ENCODE measurements at regions not wholly inside any gene's neighbourhood (a gene's known extent, or its start where the extent isn't known, plus 50 kb on each side); places are given as distances from the start of the nearest gene placed in this dataset.

GRCh38 chr5:133682451-133682850 is 70.1 kb upstream of the FSTL4 start:
- TF ChIP-seq RARB (CRISPR knock-in tag; IDR thresholded peaks at IDR 0.05): no peak
- TF ChIP-seq, protein P1, sequence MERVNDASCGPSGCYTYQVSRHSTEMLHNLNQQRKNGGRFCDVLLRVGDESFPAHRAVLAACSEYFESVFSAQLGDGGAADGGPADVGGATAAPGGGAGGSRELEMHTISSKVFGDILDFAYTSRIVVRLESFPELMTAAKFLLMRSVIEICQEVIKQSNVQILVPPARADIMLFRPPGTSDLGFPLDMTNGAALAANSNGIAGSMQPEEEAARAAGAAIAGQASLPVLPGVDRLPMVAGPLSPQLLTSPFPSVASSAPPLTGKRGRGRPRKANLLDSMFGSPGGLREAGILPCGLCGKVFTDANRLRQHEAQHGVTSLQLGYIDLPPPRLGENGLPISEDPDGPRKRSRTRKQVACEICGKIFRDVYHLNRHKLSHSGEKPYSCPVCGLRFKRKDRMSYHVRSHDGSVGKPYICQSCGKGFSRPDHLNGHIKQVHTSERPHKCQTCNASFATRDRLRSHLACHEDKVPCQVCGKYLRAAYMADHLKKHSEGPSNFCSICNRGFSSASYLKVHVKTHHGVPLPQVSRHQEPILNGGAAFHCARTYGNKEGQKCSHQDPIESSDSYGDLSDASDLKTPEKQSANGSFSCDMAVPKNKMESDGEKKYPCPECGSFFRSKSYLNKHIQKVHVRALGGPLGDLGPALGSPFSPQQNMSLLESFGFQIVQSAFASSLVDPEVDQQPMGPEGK (CRISPR knock-in tag; IDR thresholded peaks at IDR 0.05; ENCODE audit: borderline replicate concordance): no peak
- TF ChIP-seq OSR1 (CRISPR knock-in tag; IDR thresholded peaks at IDR 0.05): no peak
- no peak for TF ChIP-seq TOX (CRISPR knock-in tag; IDR thresholded peaks at IDR 0.05; ENCODE audit: borderline replicate concordance)
- no peak for TF ChIP-seq ESRRG (CRISPR knock-in tag; IDR thresholded peaks at IDR 0.05)
- TF ChIP-seq POU6F1 (CRISPR knock-in tag; IDR thresholded peaks at IDR 0.05; ENCODE audit: borderline replicate concordance, low read depth): no peak
- TF ChIP-seq GLIS3 (CRISPR knock-in tag; IDR thresholded peaks at IDR 0.05): no peak
- no peak for TF ChIP-seq ARNTL (CRISPR knock-in tag; IDR thresholded peaks at IDR 0.05; ENCODE audit: borderline replicate concordance, low read depth)
- TF ChIP-seq TCF4 (CRISPR knock-in tag; IDR thresholded peaks at IDR 0.05; ENCODE audit: borderline replicate concordance): no peak
- TF ChIP-seq ZNF70 (CRISPR knock-in tag; IDR thresholded peaks at IDR 0.05): no peak
- no peak for TF ChIP-seq ZNF565 (CRISPR knock-in tag; conservative IDR thresholded peaks at IDR 0.05; ENCODE audit: low read depth)
